Body of pancreas (tissue), 4 donors: ENCODE measurements at regions not wholly inside any gene's neighbourhood (a gene's known extent, or its start where the extent isn't known, plus 50 kb on each side); places are given as distances from the start of the nearest gene placed in this dataset.
A peak's percentile ranks its signal among the peaks of the same experiment; 100 is the strongest.

Source experiments
- ATAC-seq: fragments of 150-250 bp; one replicate; pipeline ENCODE4 v1.9.1; 2016
- DNase-seq, 4 donors: peaks; one replicate each; pipeline ENCODE4 v3.0.0-alpha.2; 2019
- H3K27ac ChIP-seq, 4 donors: fragments of 200-600 bp; sonication (generic); 1 replicate in 3 of 4; 2 replicates in 1 of 4; pipeline versions ENCODE4 v1.5.1 to v1.6.1; 2016 to 2019; ENCODE audit warnings: mild to moderate bottlenecking in 1 of 4, mixed read lengths in 1 of 4, moderate library complexity in 1 of 4
- H3K27me3 ChIP-seq, 2 donors: fragments of 200-600 bp; sonication (generic); one replicate each; pipeline ENCODE4 v1.6.0; 2016; ENCODE audit warnings: mild to moderate bottlenecking in 1 of 2
- H3K36me3 ChIP-seq, 2 donors: fragments of 200-600 bp; sonication (generic); replicated peaks in 1 of 2; 2 replicates each; pipeline ENCODE4 v1.5.1; 2016; ENCODE audit warnings: low read depth in 2 of 2; ENCODE audit not compliant: insufficient read depth in 1 of 2
- H3K4me1 ChIP-seq: fragments of 200-600 bp; sonication (generic); one replicate; pipeline ENCODE4 v1.6.0; 2016
- H3K4me3 ChIP-seq, 2 donors: fragments of 200-600 bp; sonication (generic); 1 replicate in 1 of 2; 2 replicates in 1 of 2; pipeline ENCODE4 v1.5.1; 2016 to 2019
- H3K9me3 ChIP-seq, 3 donors: fragments of 200-600 bp; sonication (generic); 1 replicate in 2 of 3; 2 replicates in 1 of 3; pipeline ENCODE4 v1.5.1; 2016
- CTCF ChIP-seq, 7 experiments: fragments of 450-650 bp in 4 of 7; fragments of 200-600 bp in 3 of 7; sonication (generic) in 3 of 7; IDR thresholded peaks; one replicate each; pipeline ENCODE4 v1.5.1; 2016 to 2019; ENCODE audit warnings: antibody characterized with exemption in 7 of 7
- POLR2A ChIP-seq, 3 donors: fragments of 450-650 bp; IDR thresholded peaks; one replicate each; pipeline ENCODE4 v1.6.1; 2016; ENCODE audit warnings: antibody characterized with exemption in 3 of 3, mild to moderate bottlenecking in 2 of 3
- WGBS, 2 donors: methylation state at CpG; one replicate each; pipeline ENCODE4 v1.1.5; 2017; 5-methylcytosine and 5-hydroxymethylcytosine counted together
- intact Hi-C: fragments of 100-400 bp; cut with DNase I; formaldehyde crosslinking; loops from one replicate; pipeline ENCODE4 v1.15.1; 2023

GRCh38 chr13:53124623-53125022 is 96.0 kb downstream of the OLFM4 start:
- Histone ChIP-seq H3K4me3 (no peak overlapping the region), H3K9me3 (no peaks in the 10 kb centered on the region), H3K27ac (no peak overlapping the region), H3K27me3 (no peaks in the 10 kb centered on the region), H3K4me1 (no peaks in the 10 kb centered on the region), H3K36me3 (no peaks in the 10 kb centered on the region)
- intact Hi-C loops: no loop called here
- no peak for ATAC-seq
- 79% methylated on average over 3 of the region's 3 CpGs for whole genome bisulfite sequencing, 2 donors
- TF ChIP-seq POLR2A (IDR thresholded peaks at IDR 0.05) (no peak), CTCF (IDR thresholded peaks at IDR 0.05) (no peak)
- DNase-seq: no peak

- no peaks in the 10 kb centered on the region for H3K4me1 ChIP-seq
- no peaks in the 10 kb centered on the region for H3K9me3 ChIP-seq
- no peak overlapping the region for H3K27ac ChIP-seq
- intact Hi-C loops: no loop called here
- DNase-seq (peak in 2 of 4 donors; percentile 21 to 25), ATAC-seq (peak; percentile 55)
- TF ChIP-seq POLR2A (IDR thresholded peaks at IDR 0.05): no peak
- TF ChIP-seq CTCF (IDR thresholded peaks at IDR 0.05): no peak
- H3K36me3 ChIP-seq: no peaks in the 10 kb centered on the region
- H3K27me3 ChIP-seq: no peaks in the 10 kb centered on the region
- H3K4me3 ChIP-seq: no peak overlapping the region
- WGBS, 2 donors: 41 to 46% methylated on average over 1 of the region's 1 CpG
Measured at GRCh38 chr13:53126841-53127245, 98.2 kb downstream of the OLFM4 start.

GRCh38 chr13:53127373-53127772 is 98.8 kb downstream of the OLFM4 start:
- peak; percentile 40 for ATAC-seq
- 78 to 82% methylated on average over 2 of the region's 2 CpGs for WGBS, 2 donors
- H3K27ac ChIP-seq: no peak overlapping the region

GRCh38 chr13:53129864-53130393 is 101.3 kb downstream of the OLFM4 start:
- intact Hi-C loops: no loop called here
- TF ChIP-seq CTCF (IDR thresholded peaks at IDR 0.05) (no peak), POLR2A (IDR thresholded peaks at IDR 0.05) (no peak)
- WGBS, 2 donors: 75 to 76% methylated on average over 2 of the region's 2 CpGs

More at GRCh38 chr13:53127373-53127772, 98.8 kb downstream of the OLFM4 start:
- no peak for TF ChIP-seq CTCF (IDR thresholded peaks at IDR 0.05)
- no peak for TF ChIP-seq POLR2A (IDR thresholded peaks at IDR 0.05)
- intact Hi-C loops: no loop called here
- no peak overlapping the region for H3K4me3 ChIP-seq
- H3K9me3 ChIP-seq: no peaks in the 10 kb centered on the region
- DNase-seq: no peak
- no peaks in the 10 kb centered on the region for H3K27me3 ChIP-seq
- H3K36me3 ChIP-seq: no peaks in the 10 kb centered on the region
- no peaks in the 10 kb centered on the region for H3K4me1 ChIP-seq

GRCh38 chr13:53131361-53131760 is 102.7 kb downstream of the OLFM4 start:
- WGBS, 2 donors: 82 to 85% methylated on average over 3 of the region's 3 CpGs
- H3K4me1 ChIP-seq: no peaks in the 10 kb centered on the region
- H3K9me3 ChIP-seq: no peaks in the 10 kb centered on the region
- no peak for TF ChIP-seq CTCF (IDR thresholded peaks at IDR 0.05)
- no peak for TF ChIP-seq POLR2A (IDR thresholded peaks at IDR 0.05)
- no peaks in the 10 kb centered on the region for H3K36me3 ChIP-seq
- intact Hi-C loops: no loop called here
- no peak overlapping the region for H3K27ac ChIP-seq
- no peak overlapping the region for H3K4me3 ChIP-seq
- no peaks in the 10 kb centered on the region for H3K27me3 ChIP-seq
- no peak for ATAC-seq
- no peak for DNase-seq

More at GRCh38 chr13:53129864-53130393, 101.3 kb downstream of the OLFM4 start:
- H3K36me3 ChIP-seq: no peaks in the 10 kb centered on the region
- H3K4me1 ChIP-seq: no peaks in the 10 kb centered on the region
- H3K9me3 ChIP-seq: no peaks in the 10 kb centered on the region
- no peak overlapping the region for H3K27ac ChIP-seq
- DNase-seq (no peak), ATAC-seq (no peak)
- H3K27me3 ChIP-seq: no peaks in the 10 kb centered on the region
- no peak overlapping the region for H3K4me3 ChIP-seq
